GM21390 (cell line): ENCODE measurements at regions not wholly inside any gene's neighbourhood (a gene's known extent, or its start where the extent isn't known, plus 50 kb on each side); places are given as distances from the start of the nearest gene placed in this dataset.

Experiments used
- ATAC-seq: cut with Tn5 transposase; IDR thresholded peaks from one replicate; pipeline ENCODE4 v1.9.1; 2021; ENCODE audit not compliant: unreplicated experiment

- no peak for ATAC-seq
Observed at GRCh38 chr17:63325808-63326207, 120.3 kb downstream of the CYB561 start.

GRCh38 chr17:63329876-63330275, 116.2 kb downstream of the CYB561 start:
- ATAC-seq: no peak

- ATAC-seq: no peak
Observed at GRCh38 chr17:63331301-63332061, 114.6 kb downstream of the CYB561 start.

GRCh38 chr17:63332286-63332685, 113.8 kb downstream of the CYB561 start:
- ATAC-seq: no peak

- no peak for ATAC-seq
Observed at GRCh38 chr17:63333869-63334268, 112.2 kb downstream of the CYB561 start.

- ATAC-seq: no peak
Observed at GRCh38 chr17:63335831-63336230, 110.3 kb downstream of the CYB561 start.

GRCh38 chr17:63337579-63337978, 108.5 kb downstream of the CYB561 start:
- no peak for ATAC-seq

GRCh38 chr17:63338272-63338671, 107.8 kb downstream of the CYB561 start:
- no peak for ATAC-seq

GRCh38 chr17:63341276-63341675, 104.8 kb downstream of the CYB561 start:
- no peak for ATAC-seq

- no peak for ATAC-seq
Observed at GRCh38 chr17:63344383-63344782, 101.7 kb downstream of the CYB561 start.

- ATAC-seq: no peak
Observed at GRCh38 chr17:63345611-63346010, 100.5 kb downstream of the CYB561 start.

- ATAC-seq: no peak
Observed at GRCh38 chr17:63347475-63347874, 98.6 kb downstream of the CYB561 start.

- ATAC-seq: no peak
Observed at GRCh38 chr17:63349478-63350000, 96.6 kb downstream of the CYB561 start.

GRCh38 chr17:63350364-63350763, 95.7 kb downstream of the CYB561 start:
- no peak for ATAC-seq

GRCh38 chr17:63354256-63354655, 91.8 kb downstream of the CYB561 start:
- ATAC-seq: no peak

- no peak for ATAC-seq
Observed at GRCh38 chr17:63356337-63356757, 89.8 kb downstream of the CYB561 start.

GRCh38 chr17:63358111-63358839, 87.8 kb downstream of the CYB561 start:
- no peak for ATAC-seq

- ATAC-seq: no peak
Observed at GRCh38 chr17:63358956-63359355, 87.2 kb downstream of the CYB561 start.

- ATAC-seq: no peak
Observed at GRCh38 chr17:63361182-63361581, 84.9 kb downstream of the CYB561 start.

GRCh38 chr17:63362115-63362514, 84.0 kb downstream of the CYB561 start:
- no peak for ATAC-seq

- ATAC-seq: no peak
Observed at GRCh38 chr17:63364387-63364786, 81.7 kb downstream of the CYB561 start.

GRCh38 chr17:63364944-63365343, 81.2 kb downstream of the CYB561 start:
- ATAC-seq: no peak
